ENCODE measurements at regions not wholly inside any gene's neighbourhood (a gene's known extent, or its start where the extent isn't known, plus 50 kb on each side); places are given as distances from the start of the nearest gene placed in this dataset.

GRCh38 chr14:96623676-96624484 lies 121.7 kb downstream of the PAPOLA start:
- POLR2A ChIA-PET = no interaction called here
- no peaks in the 10 kb centered on the region for H3K4me1 Mint-ChIP-seq

More at GRCh38 chr14:96623676-96624484, 121.7 kb downstream of the PAPOLA start:
- H3K4me2 ChIP-seq (replicated peaks; ENCODE audit: low read depth, low read length, poor library complexity, severe bottlenecking) = no peak overlapping the region
- ATAC-seq (ENCODE audit: low read depth) = no peak
- CTCF ChIA-PET = no interaction called here
- intact Hi-C loops (cut with micrococcal nuclease) = no loop called here
- no peak overlapping the region for H2AFZ ChIP-seq (ENCODE audit: insufficient read depth, low read depth, low read length, poor library complexity, severe bottlenecking)
- DNase-seq = no peak
- no peaks in the 10 kb centered on the region for H3K9me3 ChIP-seq (ENCODE audit: control extremely low read depth in 1 of 3, control insufficient read depth in 2 of 3, insufficient read depth in 1 of 3, low read length in 2 of 3)
- H3K27me3 ChIP-seq (replicated peaks in 1 of 4; ENCODE audit: control extremely low read depth in 1 of 4, control insufficient read depth in 3 of 4, insufficient read depth in 4 of 4, low read length in 3 of 4) = peaks cover 0 to 6% (median 0%) of the 10 kb centered on the region in 4 experiments
- H4K20me1 ChIP-seq (ENCODE audit: control insufficient read depth, insufficient read depth, low read length, poor library complexity, severe bottlenecking) = no peaks in the 10 kb centered on the region
- H3K79me2 ChIP-seq (ENCODE audit: control insufficient read depth, insufficient read depth, low read length) = no peaks in the 10 kb centered on the region
- H3K36me3 ChIP-seq (replicated peaks in 1 of 2; ENCODE audit: control extremely low read depth in 1 of 2, control insufficient read depth in 1 of 2, extremely low read depth in 1 of 2, insufficient read depth in 2 of 2, low read length in 1 of 2) = no peaks in the 10 kb centered on the region
- WGBS (ENCODE audit: insufficient coverage) = 89% methylated on average over 34 of the region's 34 CpGs
- H3K27ac Mint-ChIP-seq = no peak overlapping the region
- H3K4me3 ChIP-seq (ENCODE audit: control extremely low read depth in 1 of 5, extremely low read depth in 1 of 5, insufficient read depth in 1 of 5, low read depth in 2 of 5, low read length in 4 of 5) = no peak overlapping the region
- H3K4me3 Mint-ChIP-seq = no peak overlapping the region
- no peaks in the 10 kb centered on the region for H3K4me1 ChIP-seq (ENCODE audit: control insufficient read depth in 2 of 2, insufficient read depth in 2 of 2, low read length in 2 of 2)
- H3K9ac ChIP-seq (ENCODE audit: low read length) = no peak overlapping the region
- TF ChIP-seq CTCF (IDR thresholded peaks at IDR 0.05) (no peak), EZH2 (IDR thresholded peaks at IDR 0.05; ENCODE audit: borderline replicate concordance, insufficient read depth, low read depth, low read length, poor library complexity, severe bottlenecking) (no peak)
- H3K27ac ChIP-seq (ENCODE audit: low read length in 2 of 2) = no peak overlapping the region
- no peaks in the 10 kb centered on the region for H3K9me3 Mint-ChIP-seq (ENCODE audit: insufficient read depth)
- H3K27me3 Mint-ChIP-seq = peaks cover 18% of the 10 kb centered on the region

All from B cell (primary cell).